Anterior cingulate cortex (tissue), 58 donors: ENCODE measurements at regions not wholly inside any gene's neighbourhood (a gene's known extent, or its start where the extent isn't known, plus 50 kb on each side); places are given as distances from the start of the nearest gene placed in this dataset.
"Not testable (repeated sequence)": the region's sequence is repeated elsewhere in the genome, so short reads cannot be mapped to it uniquely, and the experiment has no call there.

Experiments used
- DNase-seq, 58 donors: peaks; one replicate each; lab custom pipeline; 2025; lab: John Stamatoyannopoulos, UW

- DNase-seq: no peak
Observed at GRCh38 chr5:111836426-111836825, 79.4 kb upstream of the NREP start.

GRCh38 chr5:111834926-111835599 lies 78.1 kb upstream of the NREP start:
- DNase-seq: no peak

GRCh38 chr5:111830333-111830732 lies 73.3 kb upstream of the NREP start:
- DNase-seq: no peak

GRCh38 chr5:111829701-111830100 lies 72.7 kb upstream of the NREP start:
- DNase-seq: no peak

GRCh38 chr5:111826064-111826463 lies 69.1 kb upstream of the NREP start:
- DNase-seq: no peak

GRCh38 chr5:111820072-111820471 lies 63.1 kb upstream of the NREP start:
- no peak for DNase-seq

GRCh38 chr5:111819028-111819427 lies 62.0 kb upstream of the NREP start:
- not testable (repeated sequence) for DNase-seq

GRCh38 chr5:111813537-111813936 lies 56.5 kb upstream of the NREP start:
- no peak for DNase-seq

- no peak for DNase-seq
Observed at GRCh38 chr5:111810112-111810511, 53.1 kb upstream of the NREP start.
